ENCODE measurements at regions not wholly inside any gene's neighbourhood (a gene's known extent, or its start where the extent isn't known, plus 50 kb on each side); places are given as distances from the start of the nearest gene placed in this dataset.
"Not testable (repeated sequence)": the region's sequence is repeated elsewhere in the genome, so short reads cannot be mapped to it uniquely, and the experiment has no call there.

DNA sequence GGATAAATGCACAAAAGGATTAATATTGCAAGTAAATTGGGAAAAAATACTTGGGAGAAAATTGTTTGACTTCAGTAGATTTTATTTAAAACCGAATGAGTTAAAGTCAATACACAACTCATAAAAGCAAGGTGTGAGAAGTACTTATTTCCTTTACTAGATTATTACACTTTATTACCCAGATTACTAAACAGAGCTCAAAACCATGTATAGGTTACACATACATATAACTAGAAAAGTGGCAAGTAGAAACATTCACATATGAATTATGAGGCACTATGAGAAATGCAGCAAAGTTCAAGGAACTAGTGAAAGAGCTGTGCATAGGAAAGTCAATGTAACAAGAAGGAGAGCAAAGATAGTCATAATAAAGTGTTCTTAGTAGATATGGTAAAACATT, 113.0 kb downstream of the CXXC4 start:
- POLR2A ChIA-PET = no interaction called here
- no peaks in the 10 kb centered on the region for H3K4me1 Mint-ChIP-seq (ENCODE audit: low read depth)
- intact Hi-C loops (cut with micrococcal nuclease) = no loop called here
- no peaks in the 10 kb centered on the region for H3K27me3 Mint-ChIP-seq
- H3K36me3 Mint-ChIP-seq = no peaks in the 10 kb centered on the region
- no peak overlapping the region for H3K4me3 Mint-ChIP-seq
- CTCF ChIA-PET = no interaction called here
- H3K27ac Mint-ChIP-seq = no peak overlapping the region
- DNase-seq = no peak
- no peaks in the 10 kb centered on the region for H3K9me3 Mint-ChIP-seq

DNA sequence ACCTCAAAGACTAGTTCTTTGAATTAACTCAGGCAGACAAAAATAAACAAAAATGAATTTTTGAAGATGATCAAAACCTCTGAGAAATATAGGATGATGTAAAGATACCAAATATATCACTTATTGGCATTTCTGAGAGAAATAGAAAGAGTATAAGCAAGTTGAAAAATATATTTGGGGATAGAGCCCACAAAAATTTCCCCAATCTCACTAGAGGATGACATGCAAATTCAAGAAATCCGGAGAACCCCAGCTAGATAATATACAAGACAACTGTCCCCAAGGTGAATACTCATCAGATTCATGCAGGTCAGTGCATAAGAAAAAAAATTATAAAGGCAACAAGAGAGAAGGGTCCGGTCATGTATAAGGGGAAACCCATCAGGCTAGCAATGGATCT, 129.1 kb downstream of the CXXC4 start:
- Mint-ChIP-seq H3K27me3 (no peaks in the 10 kb centered on the region), H3K4me1 (ENCODE audit: low read depth) (no peaks in the 10 kb centered on the region), H3K27ac (no peak overlapping the region), H3K4me3 (no peak overlapping the region), H3K36me3 (no peaks in the 10 kb centered on the region), H3K9me3 (peaks cover 3% of the 10 kb centered on the region)
- intact Hi-C loops (cut with micrococcal nuclease) = no loop called here
- CTCF ChIA-PET = no interaction called here
- DNase-seq = no peak
- POLR2A ChIA-PET = no interaction called here

DNA sequence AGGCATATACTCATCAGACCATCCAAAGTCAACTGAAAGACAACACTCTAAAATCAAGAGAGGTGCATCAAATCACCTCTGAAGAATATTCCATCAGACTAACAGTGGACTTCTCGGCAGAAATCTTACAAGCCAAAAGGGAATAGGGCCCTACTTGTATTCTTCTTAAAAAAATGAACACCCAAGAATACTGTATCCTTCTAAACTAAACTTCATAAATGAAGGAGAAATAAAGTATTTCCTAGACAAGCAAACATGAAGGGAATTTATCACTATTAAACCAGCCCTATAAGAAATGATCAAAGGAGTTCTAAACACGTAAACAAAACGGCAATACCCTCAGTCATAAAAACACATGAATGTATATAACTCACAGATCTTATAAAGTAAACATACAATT, 141.2 kb downstream of the CXXC4 start:
- ChIA-PET POLR2A (no interaction called here), CTCF (no interaction called here)
- Mint-ChIP-seq H3K36me3 (no peaks in the 10 kb centered on the region), H3K4me1 (ENCODE audit: low read depth) (no peaks in the 10 kb centered on the region), H3K27me3 (no peaks in the 10 kb centered on the region), H3K27ac (no peak overlapping the region), H3K4me3 (no peak overlapping the region), H3K9me3 (peaks cover 21% of the 10 kb centered on the region)
- DNase-seq = no peak
- intact Hi-C loops (cut with micrococcal nuclease) = no loop called here

DNA sequence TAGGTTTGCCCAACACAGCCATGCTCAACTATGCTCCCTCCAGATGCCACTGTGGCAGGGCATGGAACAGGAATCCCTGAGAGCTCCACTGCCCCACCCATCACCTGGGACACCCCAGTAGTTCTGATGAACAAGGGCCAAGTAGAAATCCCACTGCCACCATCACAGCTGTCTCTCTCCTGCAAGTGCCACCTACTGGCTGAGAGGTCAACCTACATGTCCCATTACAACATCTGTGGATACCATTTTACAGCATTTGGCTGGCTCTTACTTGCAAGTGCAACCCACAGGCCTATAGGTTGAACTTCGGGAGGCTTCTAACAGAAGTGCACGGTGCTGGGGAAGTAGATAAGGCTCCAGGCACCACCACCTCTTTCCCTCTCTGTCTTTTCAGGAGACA, 142.5 kb downstream of the CXXC4 start:
- no peak for DNase-seq
- intact Hi-C loops (cut with micrococcal nuclease) = no loop called here
- H3K36me3 Mint-ChIP-seq = no peaks in the 10 kb centered on the region
- H3K9me3 Mint-ChIP-seq = peaks cover 21% of the 10 kb centered on the region
- CTCF ChIA-PET = no interaction called here
- POLR2A ChIA-PET = no interaction called here
- no peaks in the 10 kb centered on the region for H3K27me3 Mint-ChIP-seq
- H3K27ac Mint-ChIP-seq = no peak overlapping the region
- no peak overlapping the region for H3K4me3 Mint-ChIP-seq
- no peaks in the 10 kb centered on the region for H3K4me1 Mint-ChIP-seq (ENCODE audit: low read depth)

DNA sequence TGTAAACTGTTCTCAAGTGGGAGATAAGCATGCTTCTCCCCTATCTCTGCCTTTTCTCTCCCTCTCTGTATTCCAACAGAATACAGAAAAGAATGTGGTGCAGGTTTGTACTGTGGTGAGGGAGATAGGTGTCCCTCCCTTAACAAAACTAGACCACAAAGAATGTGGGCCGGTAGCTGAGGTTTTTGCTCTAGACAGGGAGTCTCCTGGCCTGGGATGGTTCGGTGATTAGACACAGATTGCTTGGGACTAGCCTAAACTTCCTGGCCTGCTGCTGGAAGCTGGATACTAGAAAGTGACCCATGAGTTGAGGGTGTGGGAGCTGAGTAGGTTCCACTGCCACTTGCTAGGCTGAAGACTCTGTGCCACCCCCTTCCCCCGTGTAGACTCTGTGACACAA, 143.0 kb downstream of the CXXC4 start:
- Mint-ChIP-seq H3K36me3 (no peaks in the 10 kb centered on the region), H3K9me3 (peaks cover 18% of the 10 kb centered on the region), H3K4me3 (no peak overlapping the region), H3K4me1 (ENCODE audit: low read depth) (no peaks in the 10 kb centered on the region), H3K27ac (no peak overlapping the region), H3K27me3 (no peaks in the 10 kb centered on the region)
- ChIA-PET CTCF (no interaction called here), POLR2A (no interaction called here)
- no peak for DNase-seq
- intact Hi-C loops (cut with micrococcal nuclease) = no loop called here

DNA sequence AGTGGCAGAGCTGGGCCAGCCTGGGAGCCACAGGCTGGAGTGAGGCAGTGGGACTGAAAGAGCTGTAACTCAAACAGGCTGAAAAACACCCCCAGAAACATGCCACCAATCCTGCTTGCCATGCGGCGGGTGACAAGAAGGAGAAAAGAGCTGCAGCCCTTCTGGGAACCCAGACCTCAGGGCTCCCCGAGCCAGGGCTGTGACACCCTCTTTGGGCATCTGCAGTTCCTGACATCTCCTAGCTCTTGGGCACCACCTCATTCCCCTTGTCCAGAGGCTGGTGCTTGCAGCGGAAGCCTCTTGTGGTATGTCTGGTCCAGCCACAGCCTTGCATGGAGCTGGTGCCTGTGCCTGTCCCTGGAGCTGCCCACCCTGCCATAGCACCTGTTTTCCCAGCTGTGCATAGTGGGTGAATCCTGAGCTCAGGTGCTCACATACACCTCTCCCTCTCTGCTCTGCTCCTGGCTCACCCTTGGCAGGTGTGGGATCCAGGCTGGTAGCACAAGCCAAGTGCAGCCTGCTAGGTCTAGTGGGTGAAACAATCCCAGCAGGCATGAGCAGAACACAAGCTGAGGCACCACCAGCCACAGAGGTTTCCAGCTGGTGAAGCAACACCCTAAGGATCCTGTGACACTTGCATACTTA, 149.0 kb downstream of the CXXC4 start:
- intact Hi-C loops (cut with micrococcal nuclease) = no loop called here
- Mint-ChIP-seq H3K36me3 (peaks cover 1% of the 10 kb centered on the region), H3K4me1 (ENCODE audit: low read depth) (no peaks in the 10 kb centered on the region), H3K27me3 (no peaks in the 10 kb centered on the region), H3K9me3 (no peaks in the 10 kb centered on the region), H3K4me3 (no peak overlapping the region), H3K27ac (no peak overlapping the region)
- POLR2A ChIA-PET = no interaction called here
- no peak for DNase-seq
- CTCF ChIA-PET = no interaction called here

DNA sequence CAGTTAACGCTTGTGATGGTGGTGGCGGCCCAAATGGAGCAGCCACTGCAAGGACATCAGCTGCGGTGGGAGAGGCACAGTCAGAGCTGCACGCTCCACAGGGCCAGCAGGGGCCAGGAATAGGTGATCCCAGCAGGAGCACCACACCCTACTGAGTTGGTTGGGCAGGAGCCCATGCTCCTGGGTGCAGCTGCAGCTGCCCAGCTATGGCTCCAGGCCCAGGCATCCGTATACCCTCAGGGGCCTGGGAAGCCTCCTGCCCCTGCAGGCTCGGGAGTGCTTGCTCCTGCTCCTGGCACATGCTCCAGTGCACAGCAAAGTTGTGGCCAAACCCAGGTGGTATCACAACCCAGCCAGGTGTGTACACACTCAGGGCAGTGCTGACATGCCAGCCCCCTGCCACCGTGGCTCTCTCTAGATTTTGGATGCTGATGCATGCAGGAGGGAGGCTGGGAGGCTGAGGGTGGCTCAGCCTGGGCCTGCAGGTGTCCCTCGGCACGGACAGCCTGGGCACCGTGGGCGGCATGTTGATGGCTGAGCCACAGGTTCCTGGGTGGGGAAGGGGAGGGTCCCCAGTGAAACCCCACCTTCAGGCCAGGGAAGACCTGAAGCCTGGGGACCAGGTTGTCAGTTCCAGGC, 150.2 kb downstream of the CXXC4 start:
- H3K4me1 Mint-ChIP-seq (ENCODE audit: low read depth) = no peaks in the 10 kb centered on the region
- no peak overlapping the region for H3K4me3 Mint-ChIP-seq
- no peak for DNase-seq
- H3K27ac Mint-ChIP-seq = no peak overlapping the region
- ChIA-PET CTCF (no interaction called here), POLR2A (no interaction called here)
- no peaks in the 10 kb centered on the region for H3K27me3 Mint-ChIP-seq
- H3K9me3 Mint-ChIP-seq = no peaks in the 10 kb centered on the region
- H3K36me3 Mint-ChIP-seq = peaks cover 1% of the 10 kb centered on the region
- intact Hi-C loops (cut with micrococcal nuclease) = no loop called here

DNA sequence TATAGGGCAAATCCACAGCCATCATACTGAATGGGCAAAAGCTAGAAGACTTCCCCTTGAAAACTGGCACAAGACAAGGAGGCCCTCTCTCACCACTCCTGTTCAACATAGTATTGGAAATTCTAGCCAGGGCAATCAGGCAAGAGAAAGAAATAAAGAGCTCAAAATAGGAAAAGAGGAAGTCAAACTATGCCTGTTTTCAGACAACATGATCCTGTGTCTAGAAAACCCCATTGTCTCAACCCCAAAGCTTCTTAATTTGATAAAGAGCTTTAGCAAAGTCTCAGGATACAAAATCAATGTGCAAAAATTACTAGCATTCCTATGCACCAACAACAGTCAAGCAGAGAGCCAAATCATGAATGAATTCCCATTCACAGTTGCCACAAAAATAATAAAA, 160.3 kb downstream of the CXXC4 start:
- ChIA-PET CTCF (no interaction called here), POLR2A (no interaction called here)
- peaks cover 14% of the 10 kb centered on the region for H3K9me3 Mint-ChIP-seq

DNA sequence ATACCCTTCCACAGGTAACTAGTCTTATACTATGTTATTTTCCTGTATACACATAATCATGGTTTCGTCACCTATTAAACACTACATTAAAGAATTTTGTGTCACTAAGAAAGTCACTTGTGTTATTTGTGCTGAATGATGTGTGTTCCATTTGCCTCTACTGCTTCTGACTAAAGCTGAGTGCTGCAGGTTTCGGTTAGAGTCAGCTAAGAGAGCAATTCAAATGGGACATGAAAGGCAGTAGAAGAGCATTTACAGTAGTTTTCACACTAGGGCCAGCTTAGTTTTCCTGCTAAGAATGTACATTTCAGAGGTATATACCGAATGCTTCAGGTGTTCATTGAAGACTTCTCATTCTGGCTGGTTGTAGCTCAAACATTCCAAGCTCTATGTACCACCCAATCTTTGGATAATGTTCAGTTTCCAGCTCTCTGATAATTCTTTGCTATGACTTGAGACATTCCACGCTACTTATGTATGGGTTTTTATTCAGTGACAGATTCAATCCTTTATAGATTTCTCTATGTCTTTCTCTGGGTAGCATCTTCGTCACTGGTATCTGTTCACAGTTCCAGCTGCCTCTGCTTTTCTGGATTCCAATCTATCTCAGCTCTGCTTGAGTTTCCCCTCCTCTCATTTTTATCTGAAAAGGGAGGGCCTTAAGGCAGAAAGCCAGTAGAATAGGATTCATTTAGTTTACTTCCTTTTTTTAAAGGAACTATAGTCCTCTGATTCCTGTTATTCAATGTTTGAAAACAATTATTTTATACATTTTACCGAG, 164.4 kb downstream of the CXXC4 start:
- CTCF ChIA-PET = no interaction called here
- intact Hi-C loops (cut with micrococcal nuclease) = no loop called here
- POLR2A ChIA-PET = no interaction called here
- no peak overlapping the region for H3K27ac Mint-ChIP-seq
- H3K4me1 Mint-ChIP-seq (ENCODE audit: low read depth) = no peaks in the 10 kb centered on the region
- no peaks in the 10 kb centered on the region for H3K36me3 Mint-ChIP-seq
- H3K9me3 Mint-ChIP-seq = peaks cover 14% of the 10 kb centered on the region
- no peak for DNase-seq
- H3K4me3 Mint-ChIP-seq = no peak overlapping the region
- H3K27me3 Mint-ChIP-seq = no peaks in the 10 kb centered on the region

More for the DNA sequence above, 160.3 kb downstream of the CXXC4 start:
- intact Hi-C loops (cut with micrococcal nuclease) = no loop called here
- Mint-ChIP-seq H3K27ac (no peak overlapping the region), H3K4me1 (ENCODE audit: low read depth) (no peaks in the 10 kb centered on the region), H3K36me3 (no peaks in the 10 kb centered on the region), H3K27me3 (no peaks in the 10 kb centered on the region), H3K4me3 (no peak overlapping the region)
- no peak for DNase-seq

DNA sequence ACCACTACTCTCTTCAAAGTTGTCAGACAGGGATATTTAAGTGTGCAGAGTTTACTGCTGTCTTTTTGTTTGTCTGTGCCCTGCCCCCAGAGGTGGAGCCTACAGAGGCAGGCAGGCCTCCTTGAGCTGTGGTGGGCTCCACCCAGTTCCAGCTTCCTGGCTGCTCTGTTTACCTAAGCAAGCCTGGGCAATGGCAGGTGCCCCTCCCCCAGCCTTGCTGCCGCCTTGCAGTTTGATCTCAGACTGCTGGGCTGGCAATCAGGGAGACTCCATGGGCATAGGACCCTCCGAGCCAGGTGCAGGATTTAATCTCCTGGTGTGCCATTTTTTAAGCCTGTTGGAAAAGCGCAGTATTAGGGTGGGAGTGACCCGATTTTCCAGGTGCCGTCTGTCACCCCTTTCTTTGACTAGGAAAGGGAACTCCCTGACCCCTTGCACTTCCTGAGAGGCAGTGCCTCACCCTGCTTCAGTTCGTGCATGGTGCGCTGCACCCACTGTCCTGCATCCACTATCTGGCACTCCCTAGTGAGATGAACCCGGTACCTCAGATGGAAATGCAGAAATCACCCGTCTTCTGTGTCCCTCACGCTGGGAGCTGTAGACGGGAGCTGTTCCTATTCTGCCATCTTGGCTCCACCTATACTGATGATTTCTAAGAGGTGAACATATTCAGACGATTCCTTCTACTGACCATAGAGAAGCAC, 167.6 kb downstream of the CXXC4 start:
- CTCF ChIA-PET; POLR2A ChIA-PET; DNase-seq; H3K4me1 Mint-ChIP-seq (ENCODE audit: low read depth); H3K36me3 Mint-ChIP-seq; H3K9me3 Mint-ChIP-seq; H3K27ac Mint-ChIP-seq; H3K27me3 Mint-ChIP-seq; H3K4me3 Mint-ChIP-seq; intact Hi-C loops (cut with micrococcal nuclease): not testable (repeated sequence)

DNA sequence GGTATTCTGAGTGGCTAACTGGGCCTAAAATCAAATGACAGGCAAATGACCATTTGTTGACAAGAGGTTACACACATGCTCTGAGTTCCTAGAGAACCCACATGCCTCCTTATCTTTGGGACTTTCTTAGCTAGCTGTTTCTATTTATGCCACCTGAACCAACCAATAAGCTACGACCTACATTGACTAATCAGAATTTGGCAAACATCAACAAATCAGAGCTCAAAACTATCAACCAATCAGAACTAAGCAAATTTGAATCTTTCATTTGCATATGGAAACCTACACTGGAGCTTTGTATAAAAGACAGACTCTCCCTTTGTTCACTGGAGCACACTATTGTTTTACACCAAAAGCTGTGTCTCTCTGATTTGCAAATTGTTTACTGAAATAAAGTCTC, 192.0 kb downstream of the CXXC4 start:
- Mint-ChIP-seq H3K4me3 (no peak overlapping the region), H3K36me3 (no peaks in the 10 kb centered on the region), H3K27me3 (no peaks in the 10 kb centered on the region), H3K27ac (no peak overlapping the region), H3K4me1 (ENCODE audit: low read depth) (no peaks in the 10 kb centered on the region), H3K9me3 (peaks cover 5% of the 10 kb centered on the region)
- intact Hi-C loops (cut with micrococcal nuclease) = no loop called here
- ChIA-PET POLR2A (no interaction called here), CTCF (no interaction called here)
- DNase-seq = no peak

DNA sequence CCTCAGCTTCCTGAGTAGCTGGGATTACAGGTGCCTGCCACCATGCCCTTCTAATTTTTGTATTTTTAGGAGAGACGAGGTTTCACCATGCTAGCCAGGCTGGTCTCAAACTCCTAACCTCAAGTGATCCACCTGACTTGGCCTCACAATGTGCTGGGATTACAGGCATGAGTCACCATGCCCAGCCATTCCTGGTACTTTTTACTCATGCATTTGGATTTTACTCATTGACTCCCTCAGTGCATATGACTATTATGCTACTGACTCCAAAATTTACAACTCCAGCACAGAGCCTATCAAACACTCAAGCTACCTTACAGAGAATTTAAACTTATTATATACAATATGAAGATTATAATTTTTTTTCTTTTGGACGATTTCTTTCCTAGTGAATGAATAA, 199.9 kb downstream of the CXXC4 start:
- CTCF ChIA-PET = no interaction called here
- no peak overlapping the region for H3K27ac Mint-ChIP-seq
- H3K4me3 Mint-ChIP-seq = no peak overlapping the region
- intact Hi-C loops (cut with micrococcal nuclease) = no loop called here
- H3K4me1 Mint-ChIP-seq (ENCODE audit: low read depth) = no peaks in the 10 kb centered on the region
- H3K9me3 Mint-ChIP-seq = no peaks in the 10 kb centered on the region
- POLR2A ChIA-PET = no interaction called here
- DNase-seq = no peak
- H3K36me3 Mint-ChIP-seq = no peaks in the 10 kb centered on the region
- H3K27me3 Mint-ChIP-seq = no peaks in the 10 kb centered on the region

DNA sequence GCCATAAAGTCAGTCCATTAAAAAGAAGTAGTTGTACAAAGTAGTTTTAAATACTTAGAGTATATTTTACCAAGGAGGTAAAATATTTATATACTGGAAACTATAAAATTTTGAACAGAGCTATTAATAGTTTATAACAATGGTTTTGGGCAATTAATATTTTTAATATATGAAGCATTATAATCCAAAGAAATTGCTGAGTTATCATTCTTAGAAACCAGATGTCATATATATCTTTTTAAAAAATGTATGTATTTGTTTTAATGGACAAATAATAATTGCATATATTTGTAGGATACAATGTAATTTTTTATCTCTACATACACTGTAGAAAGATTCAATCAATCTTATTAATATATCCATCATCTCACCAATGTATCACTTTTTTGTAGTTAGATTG, 207.8 kb downstream of the CXXC4 start:
- ChIA-PET CTCF (no interaction called here), POLR2A (no interaction called here)
- no peak overlapping the region for H3K4me3 Mint-ChIP-seq
- no peaks in the 10 kb centered on the region for H3K4me1 Mint-ChIP-seq (ENCODE audit: low read depth)
- peaks cover 4% of the 10 kb centered on the region for H3K9me3 Mint-ChIP-seq
- H3K36me3 Mint-ChIP-seq = no peaks in the 10 kb centered on the region
- no peak overlapping the region for H3K27ac Mint-ChIP-seq
- DNase-seq = no peak
- H3K27me3 Mint-ChIP-seq = no peaks in the 10 kb centered on the region
- intact Hi-C loops (cut with micrococcal nuclease) = no loop called here
